ENCODE measurements at regions not wholly inside any gene's neighbourhood (a gene's known extent, or its start where the extent isn't known, plus 50 kb on each side); places are given as distances from the start of the nearest gene placed in this dataset.

DNA sequence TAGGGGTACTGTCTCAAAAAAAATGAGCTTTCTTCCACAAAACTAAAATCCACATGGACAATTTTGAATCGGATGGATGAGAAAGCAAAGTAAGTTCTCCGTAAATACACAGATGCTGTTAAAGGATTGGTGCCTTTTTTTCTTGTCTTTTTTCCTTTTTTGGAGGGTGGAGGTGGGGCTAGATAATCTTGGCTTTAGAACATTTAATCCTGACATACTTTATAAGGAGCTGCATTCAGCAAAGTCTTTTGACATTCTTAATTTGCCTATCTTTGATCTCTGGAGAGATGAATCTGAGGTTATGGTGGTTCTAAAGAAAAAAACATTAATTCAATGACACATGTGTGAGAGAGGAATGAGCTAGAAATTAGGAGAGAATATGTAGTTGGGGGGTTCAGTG lies 312.3 kb upstream of the KCNJ16 start:
- no peak for TF ChIP-seq POLR2A (IDR thresholded peaks at IDR 0.05)
- TF ChIP-seq, protein P1, sequence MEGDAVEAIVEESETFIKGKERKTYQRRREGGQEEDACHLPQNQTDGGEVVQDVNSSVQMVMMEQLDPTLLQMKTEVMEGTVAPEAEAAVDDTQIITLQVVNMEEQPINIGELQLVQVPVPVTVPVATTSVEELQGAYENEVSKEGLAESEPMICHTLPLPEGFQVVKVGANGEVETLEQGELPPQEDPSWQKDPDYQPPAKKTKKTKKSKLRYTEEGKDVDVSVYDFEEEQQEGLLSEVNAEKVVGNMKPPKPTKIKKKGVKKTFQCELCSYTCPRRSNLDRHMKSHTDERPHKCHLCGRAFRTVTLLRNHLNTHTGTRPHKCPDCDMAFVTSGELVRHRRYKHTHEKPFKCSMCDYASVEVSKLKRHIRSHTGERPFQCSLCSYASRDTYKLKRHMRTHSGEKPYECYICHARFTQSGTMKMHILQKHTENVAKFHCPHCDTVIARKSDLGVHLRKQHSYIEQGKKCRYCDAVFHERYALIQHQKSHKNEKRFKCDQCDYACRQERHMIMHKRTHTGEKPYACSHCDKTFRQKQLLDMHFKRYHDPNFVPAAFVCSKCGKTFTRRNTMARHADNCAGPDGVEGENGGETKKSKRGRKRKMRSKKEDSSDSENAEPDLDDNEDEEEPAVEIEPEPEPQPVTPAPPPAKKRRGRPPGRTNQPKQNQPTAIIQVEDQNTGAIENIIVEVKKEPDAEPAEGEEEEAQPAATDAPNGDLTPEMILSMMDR (IDR thresholded peaks at IDR 0.05), result no peak

All from ovary (tissue), 3 donors.